ENCODE measurements at regions not wholly inside any gene's neighbourhood (a gene's known extent, or its start where the extent isn't known, plus 50 kb on each side); places are given as distances from the start of the nearest gene placed in this dataset.

DNA sequence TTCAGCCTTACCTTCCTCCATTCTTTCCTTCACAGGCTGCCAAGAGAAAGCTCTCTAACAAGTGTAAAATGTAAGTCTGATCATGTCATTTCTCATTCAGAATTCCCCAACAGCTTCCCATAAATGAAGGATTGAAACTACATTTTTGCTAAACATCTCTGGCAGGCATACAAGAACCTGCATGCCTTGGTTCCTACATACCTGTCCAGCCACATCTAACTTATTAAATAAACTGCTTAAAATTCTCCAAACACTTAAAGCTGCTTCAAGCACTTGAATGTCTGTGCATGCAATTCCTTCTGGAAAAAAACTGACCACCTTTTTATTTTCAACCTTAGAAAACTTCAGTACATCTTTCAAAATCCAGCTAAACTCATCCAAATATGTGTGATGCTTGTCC is 84.4 kb upstream of the DCN start:
- TF ChIP-seq CTCF (IDR thresholded peaks at IDR 0.05) (no peak), POLR2AphosphoS5 (IDR thresholded peaks at IDR 0.05) (no peak), POLR2A (IDR thresholded peaks at IDR 0.05) (no peak), EP300 (IDR thresholded peaks at IDR 0.05) (peak in 1 of 4 donors; percentile 19)
